Lower leg skin (tissue), 3 donors: ENCODE measurements at regions not wholly inside any gene's neighbourhood (a gene's known extent, or its start where the extent isn't known, plus 50 kb on each side); places are given as distances from the start of the nearest gene placed in this dataset.

Experiments used
- POLR2A ChIP-seq, 2 donors: fragments of 450-650 bp; IDR thresholded peaks; one replicate each; pipeline ENCODE4 v1.6.1; 2016 to 2017; ENCODE audit warnings: antibody characterized with exemption in 2 of 2, mild to moderate bottlenecking in 1 of 2, moderate library complexity in 1 of 2
- TF ChIP-seq, protein P1 (sequence below), 3 donors: fragments of 450-650 bp; IDR thresholded peaks; one replicate each; pipeline ENCODE4 v1.5.1; 2016; ENCODE audit warnings: antibody characterized with exemption in 3 of 3, mild to moderate bottlenecking in 3 of 3, moderate library complexity in 2 of 3

DNA sequence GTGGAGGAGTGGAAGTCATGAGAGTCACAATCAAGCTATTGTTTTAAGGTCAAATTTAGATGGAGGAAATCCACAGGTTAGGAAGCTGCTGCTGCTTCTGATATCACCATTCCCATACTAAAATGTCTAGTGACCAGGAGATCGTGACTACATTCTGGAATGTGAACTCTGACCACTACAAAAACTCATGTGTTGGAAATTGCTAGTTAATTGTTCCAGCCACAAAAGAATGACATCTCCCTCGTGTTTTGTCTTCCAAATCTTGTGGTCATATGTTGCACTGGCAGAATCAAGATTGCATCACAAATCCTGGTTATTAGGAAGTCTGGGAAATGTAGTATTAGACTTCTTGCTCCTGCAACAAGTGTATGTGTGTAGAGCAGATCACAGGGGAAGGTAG is 441.9 kb downstream of the CD109 start:
- TF ChIP-seq POLR2A (IDR thresholded peaks at IDR 0.05): no peak
- TF ChIP-seq, protein P1, sequence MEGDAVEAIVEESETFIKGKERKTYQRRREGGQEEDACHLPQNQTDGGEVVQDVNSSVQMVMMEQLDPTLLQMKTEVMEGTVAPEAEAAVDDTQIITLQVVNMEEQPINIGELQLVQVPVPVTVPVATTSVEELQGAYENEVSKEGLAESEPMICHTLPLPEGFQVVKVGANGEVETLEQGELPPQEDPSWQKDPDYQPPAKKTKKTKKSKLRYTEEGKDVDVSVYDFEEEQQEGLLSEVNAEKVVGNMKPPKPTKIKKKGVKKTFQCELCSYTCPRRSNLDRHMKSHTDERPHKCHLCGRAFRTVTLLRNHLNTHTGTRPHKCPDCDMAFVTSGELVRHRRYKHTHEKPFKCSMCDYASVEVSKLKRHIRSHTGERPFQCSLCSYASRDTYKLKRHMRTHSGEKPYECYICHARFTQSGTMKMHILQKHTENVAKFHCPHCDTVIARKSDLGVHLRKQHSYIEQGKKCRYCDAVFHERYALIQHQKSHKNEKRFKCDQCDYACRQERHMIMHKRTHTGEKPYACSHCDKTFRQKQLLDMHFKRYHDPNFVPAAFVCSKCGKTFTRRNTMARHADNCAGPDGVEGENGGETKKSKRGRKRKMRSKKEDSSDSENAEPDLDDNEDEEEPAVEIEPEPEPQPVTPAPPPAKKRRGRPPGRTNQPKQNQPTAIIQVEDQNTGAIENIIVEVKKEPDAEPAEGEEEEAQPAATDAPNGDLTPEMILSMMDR (IDR thresholded peaks at IDR 0.05): no peak
